Stomach (tissue), 8 donors: ENCODE measurements at regions not wholly inside any gene's neighbourhood (a gene's known extent, or its start where the extent isn't known, plus 50 kb on each side); places are given as distances from the start of the nearest gene placed in this dataset.
"Not testable (repeated sequence)": the region's sequence is repeated elsewhere in the genome, so short reads cannot be mapped to it uniquely, and the experiment has no call there.

Source experiments
- DNase-seq, 2 donors: peaks; one replicate each; pipeline versions ENCODE4 v3.0.0 to v3.0.0-alpha.2; 2013 to 2019
- H3K27ac ChIP-seq, 5 donors: fragments of 200-600 bp in 4 of 5; sonication (generic) in 4 of 5; one replicate each; pipeline ENCODE4 v1.5.1; 2013 to 2019; ENCODE audit warnings: mild to moderate bottlenecking in 1 of 5, moderate library complexity in 1 of 5
- H3K27me3 ChIP-seq, 3 donors: fragments of 200-600 bp; sonication (generic); one replicate each; pipeline ENCODE4 v1.5.1; 2017 to 2019; ENCODE audit warnings: mixed run types in 1 of 3
- H3K36me3 ChIP-seq, 4 donors: fragments of 200-600 bp; sonication (generic); 1 replicate in 3 of 4; 2 replicates in 1 of 4; pipeline ENCODE4 v1.5.1; 2016 to 2019
- H3K4me1 ChIP-seq, 4 donors: fragments of 200-600 bp; sonication (generic); one replicate each; pipeline ENCODE4 v1.5.1; 2016 to 2019
- H3K4me3 ChIP-seq, 4 donors: fragments of 200-600 bp; sonication (generic) in 3 of 4; one replicate each; pipeline ENCODE4 v1.5.1; 2016 to 2019; ENCODE audit warnings: mild to moderate bottlenecking in 1 of 4
- H3K9me3 ChIP-seq, 4 donors: fragments of 200-600 bp; sonication (generic); one replicate each; pipeline ENCODE4 v1.5.1; 2016 to 2019
- CTCF ChIP-seq, 7 experiments: fragments of 450-650 bp in 4 of 7; fragments of 200-600 bp in 3 of 7; sonication (generic) in 3 of 7; IDR thresholded peaks; one replicate each; pipeline ENCODE4 v1.5.1; 2016 to 2019; ENCODE audit warnings: antibody characterized with exemption in 7 of 7, control low read depth in 2 of 7, mild to moderate bottlenecking in 1 of 7
- EP300 ChIP-seq: sonication (generic); formaldehyde crosslinking; IDR thresholded peaks from one replicate; pipeline ENCODE4 v1.6.1; 2017; ENCODE audit warnings: antibody characterized with exemption
- POLR2A ChIP-seq, 4 donors: fragments of 450-650 bp; IDR thresholded peaks; one replicate each; pipeline ENCODE4 v1.6.1; 2016; ENCODE audit warnings: antibody characterized with exemption in 4 of 4, control low read depth in 2 of 4, mild to moderate bottlenecking in 1 of 4, moderate library complexity in 1 of 4
- POLR2AphosphoS5 ChIP-seq, 3 donors: sonication (generic); formaldehyde crosslinking; IDR thresholded peaks; one replicate each; pipeline ENCODE4 v1.6.1; 2016; ENCODE audit warnings: antibody characterized with exemption in 3 of 3
- WGBS, 5 donors: extraction: QIAGEN DNeasy Blood & Tissue Kit in 3 of 5; methylation state at CpG; one replicate each; pipeline versions ENCODE4 v1.1.5 to v1.1.7; 2013 to 2018; 5-methylcytosine and 5-hydroxymethylcytosine counted together
- intact Hi-C: fragments of 100-400 bp; cut with DNase I; formaldehyde crosslinking; loops from one replicate; pipeline ENCODE4 v1.15.1; 2023; ENCODE audit warnings: low total_unique reads
- donor health status: healthy with polysubstance abuse.
- donor health status: Bipolar disorder and iron deficiency.
- donor health status: healthy.

GRCh38 chrX:94662689-94663088 is 988.7 kb downstream of the FAM133A start:
- intact Hi-C loops = no loop called here
- peak in 1 of 3 donors; percentile 3 for TF ChIP-seq POLR2AphosphoS5 (IDR thresholded peaks at IDR 0.05)
- no peak for TF ChIP-seq CTCF (IDR thresholded peaks at IDR 0.05)

DNA sequence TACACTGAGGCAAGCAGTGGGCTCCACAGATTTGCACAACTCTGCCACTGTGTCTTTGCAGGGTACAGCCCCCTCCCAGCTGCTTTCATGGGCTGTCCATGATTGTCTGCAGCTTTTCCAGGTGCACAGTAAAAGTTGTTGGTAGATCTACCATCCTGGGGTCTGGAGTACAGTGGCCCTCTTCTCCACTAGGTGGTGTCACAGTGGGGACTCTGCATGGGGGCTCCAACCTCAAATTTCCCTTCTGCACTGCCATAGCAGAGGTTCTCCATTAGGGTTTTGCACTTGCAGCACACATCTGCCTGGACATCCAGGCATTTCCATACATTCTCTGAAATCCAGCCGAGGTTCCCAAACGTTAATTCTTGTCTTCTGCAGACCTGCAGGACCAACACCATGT is 1002.3 kb downstream of the FAM133A start:
- DNase-seq = no peak
- H3K27ac ChIP-seq = no peak overlapping the region
- 79 to 100% (median 94%) methylated on average over 2 of the region's 2 CpGs for WGBS, 5 donors
- H3K9me3 ChIP-seq = no peaks in the 10 kb centered on the region
- TF ChIP-seq POLR2A (IDR thresholded peaks at IDR 0.05) (no peak), CTCF (IDR thresholded peaks at IDR 0.05) (no peak), POLR2AphosphoS5 (IDR thresholded peaks at IDR 0.05) (no peak), EP300 (no peak)
- no peaks in the 10 kb centered on the region for H3K27me3 ChIP-seq
- H3K4me3 ChIP-seq = no peak overlapping the region
- intact Hi-C loops = no loop called here
- no peaks in the 10 kb centered on the region for H3K4me1 ChIP-seq
- no peaks in the 10 kb centered on the region for H3K36me3 ChIP-seq

More at GRCh38 chrX:94662689-94663088, 988.7 kb downstream of the FAM133A start:
- Histone ChIP-seq H3K9me3 (peaks cover 0 to 8% (median 3%) of the 10 kb centered on the region in 4 donors), H3K4me1 (no peaks in the 10 kb centered on the region), H3K27ac (no peak overlapping the region), H3K36me3 (no peaks in the 10 kb centered on the region), H3K4me3 (no peak overlapping the region), H3K27me3 (no peaks in the 10 kb centered on the region)
- peak in 1 of 2 donors; percentile 23 for DNase-seq

DNA sequence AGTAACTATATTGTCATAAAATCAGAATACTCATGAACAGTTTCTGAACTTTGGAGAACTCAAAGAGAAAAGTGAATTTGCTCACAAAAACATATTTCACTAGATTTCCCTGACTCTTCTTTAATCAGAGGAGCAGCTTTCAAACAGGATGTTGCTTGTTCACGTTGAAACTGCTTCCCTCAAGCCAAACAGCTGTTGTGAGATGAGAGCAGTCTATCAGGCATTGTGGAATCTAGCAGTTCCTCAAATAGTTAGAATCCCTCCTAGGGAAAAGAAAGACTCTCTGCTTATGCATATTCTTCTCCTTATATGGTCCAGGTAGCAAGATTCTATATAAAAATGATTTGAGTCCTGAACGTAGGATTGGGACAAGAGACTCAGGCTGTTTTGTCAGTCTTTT is 1012.1 kb downstream of the FAM133A start:
- intact Hi-C loops = no loop called here
- Histone ChIP-seq H3K4me1 (no peaks in the 10 kb centered on the region), H3K9me3 (peaks cover 0 to 12% (median 6%) of the 10 kb centered on the region in 4 donors), H3K36me3 (no peaks in the 10 kb centered on the region), H3K4me3 (no peak overlapping the region), H3K27ac (no peak overlapping the region), H3K27me3 (no peaks in the 10 kb centered on the region)
- 45 to 55% (median 47%) methylated on average over 2 of the region's 2 CpGs for WGBS, 5 donors
- TF ChIP-seq POLR2AphosphoS5 (IDR thresholded peaks at IDR 0.05) (no peak), POLR2A (IDR thresholded peaks at IDR 0.05) (no peak), EP300 (no peak), CTCF (IDR thresholded peaks at IDR 0.05) (no peak)
- no peak for DNase-seq

- TF ChIP-seq POLR2A (IDR thresholded peaks at IDR 0.05) = no peak
- no peak for TF ChIP-seq CTCF (IDR thresholded peaks at IDR 0.05)
- no peak for TF ChIP-seq POLR2AphosphoS5 (IDR thresholded peaks at IDR 0.05)
- no peak for TF ChIP-seq EP300
- H3K4me3 ChIP-seq = no peak overlapping the region
- H3K36me3 ChIP-seq = no peaks in the 10 kb centered on the region
- DNase-seq = no peak
- no peaks in the 10 kb centered on the region for H3K27me3 ChIP-seq
- peaks cover 0 to 3% (median 0%) of the 10 kb centered on the region in 4 donors for H3K9me3 ChIP-seq
- WGBS, 5 donors = 23 to 65% (median 38%) methylated on average over 3 of the region's 3 CpGs
- H3K27ac ChIP-seq = no peak overlapping the region
- H3K4me1 ChIP-seq = no peaks in the 10 kb centered on the region
- intact Hi-C loops = no loop called here
Measured at GRCh38 chrX:94695910-94696309, 1021.9 kb downstream of the FAM133A start.

DNA sequence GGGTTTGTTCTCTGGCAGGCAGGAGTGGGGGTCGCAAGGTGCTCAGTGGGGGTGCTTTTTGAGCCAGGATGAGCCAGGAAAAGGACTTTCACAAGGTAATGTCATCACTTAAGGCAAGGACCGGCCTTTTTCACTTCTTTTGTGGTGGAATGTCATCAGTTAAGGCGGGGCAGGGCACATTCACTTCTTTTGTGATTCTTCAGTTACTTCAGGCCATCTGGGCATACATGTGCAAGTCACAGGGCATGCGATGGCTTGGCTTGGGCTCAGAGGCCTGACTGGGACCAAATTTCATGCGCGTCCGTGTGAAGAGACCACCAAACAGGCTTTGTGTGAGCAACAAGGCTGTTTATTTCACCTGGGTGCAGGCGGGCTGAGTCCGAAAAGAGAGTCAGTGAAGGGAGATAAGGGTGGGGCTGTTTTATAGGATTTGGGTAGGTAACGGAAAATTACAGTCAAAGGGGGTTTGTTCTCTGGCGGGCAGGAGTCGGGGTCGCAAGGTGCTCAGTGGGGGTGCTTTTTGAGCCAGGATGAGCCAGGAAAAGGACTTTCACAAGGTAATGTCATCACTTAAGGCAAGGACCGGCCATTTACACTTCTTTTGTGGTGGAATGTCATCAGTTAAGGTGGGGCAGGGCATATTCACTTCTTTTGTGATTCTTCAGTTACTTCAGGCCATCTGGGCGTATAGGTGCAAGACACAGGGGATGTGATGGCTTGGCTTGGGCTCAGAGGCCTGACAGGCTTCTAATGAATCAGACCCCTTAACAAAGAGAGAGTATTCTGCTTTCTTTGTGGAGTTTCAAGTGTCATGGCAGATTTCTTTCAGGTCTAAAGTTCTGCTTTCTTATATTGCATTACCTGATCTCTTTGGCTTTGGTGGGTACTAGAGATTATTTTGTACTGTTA is 1030.6 kb downstream of the FAM133A start:
- H3K4me1 ChIP-seq, intact Hi-C loops, H3K36me3 ChIP-seq, H3K4me3 ChIP-seq, DNase-seq, H3K27ac ChIP-seq, H3K27me3 ChIP-seq: not testable (repeated sequence)
- 80 to 95% (median 90%) methylated on average over 11 to 15 of the region's 15 CpGs for WGBS, 5 donors
- H3K9me3 ChIP-seq = peaks cover 0 to 11% (median 0%) of the 10 kb centered on the region in 4 donors
